HG03135 (cell line): ENCODE measurements at regions not wholly inside any gene's neighbourhood (a gene's known extent, or its start where the extent isn't known, plus 50 kb on each side); places are given as distances from the start of the nearest gene placed in this dataset.

Experiments
- ATAC-seq: cut with Tn5 transposase; IDR thresholded peaks from one replicate; pipeline ENCODE4 v1.9.1; 2021; ENCODE audit warnings: mild to moderate bottlenecking, moderate library complexity; ENCODE audit not compliant: unreplicated experiment

DNA sequence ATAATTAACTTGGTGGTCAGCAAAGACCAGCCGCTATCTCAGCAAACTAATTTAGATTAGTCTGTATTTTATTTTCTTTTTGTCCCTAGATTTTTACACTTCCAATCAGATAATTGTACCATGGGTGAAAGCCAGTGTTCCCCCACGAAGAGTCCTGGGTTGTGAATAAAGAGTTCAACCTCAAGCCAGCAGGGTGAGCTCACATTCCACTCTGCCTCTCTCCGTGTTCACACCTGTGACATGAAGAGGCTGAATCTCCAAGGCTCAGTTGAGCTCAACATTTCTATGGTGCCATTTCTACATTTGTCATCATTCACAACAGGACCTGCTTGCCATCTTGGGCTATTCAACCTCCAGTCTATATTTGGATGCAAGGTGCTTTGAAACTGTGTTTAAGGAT is 771.5 kb downstream of the GALR1 start:
- no peak for ATAC-seq

DNA sequence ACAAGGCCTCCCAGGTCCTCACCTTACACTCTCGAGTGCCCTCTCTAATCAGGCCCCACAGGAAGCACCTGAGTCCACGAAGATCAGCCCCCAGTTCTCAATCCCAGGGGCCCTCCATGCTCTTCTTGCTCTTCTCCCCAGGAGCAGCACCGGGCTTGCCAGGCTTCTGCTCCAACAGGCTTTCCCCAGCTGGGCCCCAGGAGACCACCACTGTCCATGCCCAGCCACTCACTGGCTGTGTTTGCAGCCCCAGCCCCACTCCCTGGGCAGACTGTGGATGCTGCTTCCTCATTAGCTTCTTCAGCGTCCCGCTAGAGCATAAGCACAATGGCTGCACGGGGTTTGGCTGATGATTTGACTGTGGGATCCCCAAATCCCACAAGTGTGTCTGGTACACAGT is 781.9 kb downstream of the GALR1 start:
- ATAC-seq: no peak

DNA sequence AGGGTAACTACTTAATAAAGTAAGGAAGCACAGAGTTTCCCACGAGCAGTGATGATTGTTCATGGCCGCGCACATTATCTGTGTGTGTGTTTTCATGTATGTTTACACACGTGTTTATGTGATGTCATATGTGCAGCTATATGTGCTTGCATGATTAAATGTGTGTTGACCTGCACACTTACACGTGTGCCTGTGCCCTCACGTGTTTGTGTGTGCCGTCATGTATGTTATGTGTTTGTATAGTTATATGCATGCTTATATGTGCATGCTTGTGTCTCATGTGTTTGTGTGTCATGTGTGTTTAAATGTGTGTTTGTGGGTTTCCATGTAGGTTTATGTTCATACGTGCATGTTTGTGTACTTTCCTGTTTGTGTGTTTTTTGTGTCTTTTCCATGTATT is 782.3 kb downstream of the GALR1 start:
- no peak for ATAC-seq

DNA sequence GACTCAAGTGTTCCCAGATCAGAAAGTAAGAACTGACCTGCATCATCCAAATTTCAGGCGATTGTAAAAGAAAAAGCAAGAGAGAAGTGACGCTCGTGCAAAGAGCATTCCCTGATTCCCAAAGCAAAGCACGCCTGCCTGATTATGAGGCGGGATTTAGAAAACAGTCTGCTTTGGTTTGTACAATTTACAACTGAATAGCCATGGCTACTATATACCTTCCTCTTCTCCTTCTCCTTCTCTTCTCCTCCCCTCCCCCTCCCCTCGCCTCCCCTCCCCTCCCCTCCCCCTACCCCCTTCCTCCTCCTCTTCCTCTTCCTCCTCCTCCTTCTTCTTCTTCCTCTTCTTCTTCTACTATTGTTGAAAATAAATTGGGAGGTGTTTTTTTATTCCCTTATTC is 782.9 kb downstream of the GALR1 start:
- no peak for ATAC-seq

DNA sequence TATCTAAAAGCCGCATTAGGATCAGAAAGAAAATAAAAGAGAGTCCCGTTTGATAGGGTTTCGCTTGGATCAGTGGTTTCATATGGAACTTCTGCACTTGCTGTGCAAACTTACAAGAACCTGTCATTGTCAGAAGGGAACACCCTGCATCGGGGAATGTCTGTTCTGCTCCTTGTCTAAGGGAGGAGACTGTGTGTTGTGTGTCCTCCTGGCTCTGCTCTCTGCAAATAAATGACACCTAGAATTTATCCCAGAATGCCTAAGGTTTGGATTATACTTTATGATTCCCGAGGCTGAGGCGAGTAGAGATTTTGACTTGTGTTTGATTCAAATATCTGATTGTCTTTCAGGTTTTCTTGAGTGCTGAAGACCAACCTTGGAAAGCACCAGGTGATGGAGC is 785.1 kb downstream of the GALR1 start:
- no peak for ATAC-seq

DNA sequence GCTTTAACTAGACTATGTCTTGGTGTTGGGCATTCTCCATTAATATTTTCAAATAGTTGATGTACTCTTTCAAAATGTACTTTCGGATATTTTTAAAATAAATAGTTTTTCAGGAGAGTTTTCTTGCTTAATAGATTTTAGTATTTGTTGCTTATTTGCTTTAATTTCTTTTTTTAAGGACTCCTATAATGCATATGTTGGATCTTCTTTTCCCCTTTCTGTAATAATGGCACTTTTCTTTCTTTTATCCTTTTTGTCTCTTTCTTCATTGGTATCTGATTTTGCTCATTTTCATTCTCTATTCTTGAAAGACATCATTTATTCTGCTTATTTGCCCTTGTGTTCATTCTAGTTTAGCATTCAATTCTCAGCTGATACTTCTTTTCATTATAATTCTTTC is 791.6 kb downstream of the GALR1 start:
- no peak for ATAC-seq

DNA sequence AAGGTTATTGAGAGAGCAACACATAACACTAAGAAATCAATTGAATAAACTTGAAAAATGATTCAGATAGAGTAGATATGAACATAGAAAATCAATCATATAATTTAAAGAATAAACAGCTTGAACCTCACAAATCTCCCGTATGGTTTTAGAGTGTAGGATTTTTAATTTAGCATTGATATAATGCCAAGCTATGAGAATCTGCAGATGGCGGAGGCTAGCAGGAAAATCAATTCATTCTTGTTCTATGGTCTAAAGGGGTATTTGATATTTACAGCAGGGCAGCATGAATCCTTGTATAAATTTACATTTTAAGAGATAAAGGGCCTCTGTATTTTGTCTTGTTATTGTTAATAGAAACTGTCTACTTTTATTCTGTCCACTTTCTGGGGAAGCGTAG is 797.0 kb downstream of the GALR1 start:
- ATAC-seq: no peak

DNA sequence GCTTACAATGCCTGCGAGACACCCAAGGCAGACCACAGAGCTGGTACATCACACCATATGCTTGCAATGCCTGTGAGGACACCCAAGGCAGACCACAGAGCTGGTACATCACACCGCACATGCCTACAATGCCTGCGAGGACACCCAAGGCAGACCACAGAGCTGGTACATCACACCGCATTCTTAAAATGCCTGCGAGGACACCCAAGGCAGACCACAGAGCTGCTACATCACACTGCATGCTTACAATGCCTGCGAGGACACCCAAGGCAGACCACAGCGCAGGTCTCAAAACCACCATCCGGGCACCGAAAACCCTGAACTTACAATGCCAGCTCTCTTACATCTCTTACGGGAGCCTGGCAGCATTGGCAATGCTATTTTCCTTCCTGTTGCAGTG is 799.6 kb downstream of the GALR1 start:
- no peak for ATAC-seq

DNA sequence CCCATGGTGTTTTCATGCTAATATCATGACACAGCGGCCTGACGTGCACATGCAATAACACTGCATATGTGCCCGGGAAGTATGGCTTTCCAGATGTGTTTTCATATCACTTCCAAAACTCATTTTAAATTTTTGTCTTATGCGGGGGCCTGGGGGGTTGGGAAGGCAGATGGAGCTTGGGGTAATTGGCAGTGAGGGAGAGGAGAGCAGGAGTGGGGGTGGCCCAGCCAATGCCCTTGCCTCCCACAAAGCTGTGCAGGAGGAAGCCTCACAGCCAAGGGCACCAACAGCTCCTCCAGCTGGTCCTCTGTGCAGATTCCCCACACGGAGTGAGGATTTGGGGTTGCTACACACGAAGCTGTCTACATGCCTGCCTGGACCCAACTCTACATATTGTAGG is 805.2 kb downstream of the GALR1 start:
- no peak for ATAC-seq

DNA sequence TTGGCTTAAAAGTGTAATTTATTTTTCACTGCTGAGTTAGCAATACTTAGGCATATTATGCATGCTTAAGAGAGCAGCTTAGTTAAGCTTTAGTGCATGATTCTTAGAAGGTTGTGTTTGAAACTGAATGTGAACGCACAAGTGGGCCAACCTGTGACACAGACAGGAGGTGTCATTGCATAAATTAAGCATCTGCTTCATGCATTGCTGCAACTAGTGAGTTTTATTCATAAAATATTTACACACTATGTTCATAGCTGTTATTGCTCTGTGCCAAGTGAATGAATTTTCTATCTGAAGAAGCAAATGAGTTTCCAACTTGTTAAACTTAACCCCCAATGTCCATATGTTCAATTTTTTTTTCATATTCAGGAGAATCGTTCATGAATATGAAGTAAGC is 806.4 kb downstream of the GALR1 start:
- no peak for ATAC-seq

DNA sequence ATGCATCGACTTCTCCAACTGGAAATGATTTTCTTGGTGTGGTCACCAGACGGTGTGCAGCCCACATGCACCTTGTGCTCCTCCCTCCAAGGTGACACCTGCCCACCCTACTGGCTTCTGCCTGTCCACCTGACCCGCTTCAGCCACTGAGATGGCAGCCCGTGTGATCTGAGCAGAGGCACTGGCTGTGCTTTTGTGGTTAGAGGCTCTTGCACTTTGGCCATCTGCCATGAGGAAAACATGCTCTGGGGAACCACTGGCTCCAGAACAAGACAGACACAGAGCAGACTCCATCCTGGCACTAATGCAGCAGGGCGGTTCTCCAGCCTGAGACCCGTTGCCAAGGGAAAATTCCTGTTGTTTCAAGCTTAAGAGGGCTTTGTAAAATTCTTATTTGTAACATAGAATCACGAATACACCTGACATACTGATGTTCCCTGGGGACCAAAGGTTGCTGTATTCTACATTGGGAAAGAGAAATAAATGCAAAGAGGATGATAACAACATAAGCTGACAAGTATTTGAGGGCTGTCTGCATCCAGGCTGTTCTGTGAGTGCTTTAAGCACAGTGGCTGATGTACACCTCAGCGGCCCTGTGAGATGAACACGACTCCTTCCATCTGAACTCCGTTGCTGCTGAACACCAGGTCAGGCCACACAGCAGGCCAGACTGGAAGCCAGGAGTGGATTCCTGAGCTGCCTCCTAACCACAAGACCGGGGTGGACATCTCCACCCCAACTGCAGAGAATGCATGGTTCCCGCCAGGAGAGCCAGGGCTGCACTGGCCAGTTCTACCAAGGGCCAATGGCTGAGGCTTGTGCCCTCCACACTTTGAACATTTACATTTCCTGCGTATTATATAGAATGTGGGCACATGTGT is 820.4 kb downstream of the GALR1 start:
- ATAC-seq: no peak

DNA sequence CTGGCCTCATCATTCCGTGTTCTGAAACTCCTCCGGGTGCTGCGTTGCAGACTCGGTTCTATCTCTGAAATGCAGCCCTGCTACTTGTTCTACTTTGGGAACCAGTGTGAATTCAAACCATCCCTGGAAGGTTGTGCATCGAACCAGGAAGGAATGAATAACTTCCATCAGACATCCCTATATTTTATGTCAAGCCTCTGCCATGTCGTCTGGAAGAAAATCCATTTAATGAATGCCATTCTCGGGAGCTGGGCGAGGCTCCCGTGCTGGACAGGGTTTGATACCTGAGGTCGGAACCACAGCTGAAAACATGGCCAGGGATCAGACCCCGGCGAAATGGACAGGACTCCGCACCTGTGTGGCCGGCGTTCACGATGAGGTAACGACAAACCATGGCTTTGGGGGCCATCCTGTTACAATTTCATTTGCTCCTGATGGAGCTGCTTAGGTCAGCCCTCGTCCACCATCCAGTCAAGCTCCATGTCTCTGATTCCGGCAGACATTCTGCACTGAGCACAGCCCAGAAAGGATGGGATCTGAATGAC is 821.6 kb downstream of the GALR1 start:
- no peak for ATAC-seq

DNA sequence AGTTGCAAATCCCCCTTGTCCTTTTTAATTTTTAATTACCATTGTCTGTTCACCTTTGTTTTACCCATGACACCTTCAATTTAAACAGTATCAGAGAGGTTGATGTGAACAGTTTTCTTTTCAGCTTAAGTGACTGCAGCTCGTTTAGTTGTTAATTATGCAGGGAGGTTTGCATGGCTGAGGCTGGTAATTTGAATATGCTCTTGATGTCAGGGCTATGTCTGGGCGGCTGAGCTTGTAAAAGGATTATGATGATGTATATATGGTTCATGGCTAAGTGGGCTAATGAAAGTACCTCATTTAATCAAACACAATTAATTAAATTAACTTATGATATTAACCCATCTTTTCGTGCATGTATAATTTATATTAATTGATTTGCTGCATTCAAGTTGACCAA is 822.1 kb downstream of the GALR1 start:
- ATAC-seq: no peak

DNA sequence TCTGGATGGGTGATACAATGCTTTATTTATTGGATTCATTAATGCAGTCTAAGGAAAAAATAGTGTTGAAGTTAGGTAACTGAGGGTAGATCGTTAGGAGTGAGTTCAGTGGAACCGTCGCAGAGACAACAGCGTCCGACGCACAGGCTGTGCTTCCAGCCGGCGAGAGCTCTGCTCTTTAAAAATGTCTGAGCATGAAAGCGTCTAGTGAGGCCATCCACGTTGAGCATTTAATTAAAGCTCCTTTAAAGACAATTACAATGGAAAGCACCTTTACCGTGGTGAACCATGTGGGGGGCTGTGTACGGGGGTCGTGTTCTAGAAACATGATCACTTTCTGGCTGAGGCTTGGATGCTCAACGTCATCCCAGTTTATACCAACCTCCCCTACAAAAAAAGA is 822.7 kb downstream of the GALR1 start:
- ATAC-seq: no peak

DNA sequence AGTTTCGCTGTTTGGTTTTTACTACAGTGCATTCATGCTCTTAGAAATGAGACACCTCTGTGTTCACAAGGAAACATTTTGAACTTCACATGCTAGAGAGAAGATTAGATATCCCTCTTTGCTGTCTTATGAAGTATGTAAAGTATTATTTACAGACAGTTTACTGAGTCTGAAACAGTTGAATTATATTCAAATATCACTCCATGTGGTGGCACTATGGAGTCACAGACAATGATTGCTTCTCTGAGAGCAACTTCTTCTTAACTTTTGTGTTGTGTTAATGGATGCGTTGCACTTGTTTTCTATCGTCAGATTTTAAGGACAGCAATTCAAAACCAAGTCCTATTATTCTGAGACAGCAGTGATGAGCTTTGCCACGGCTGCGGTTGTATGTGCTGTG is 823.6 kb downstream of the GALR1 start:
- no peak for ATAC-seq

DNA sequence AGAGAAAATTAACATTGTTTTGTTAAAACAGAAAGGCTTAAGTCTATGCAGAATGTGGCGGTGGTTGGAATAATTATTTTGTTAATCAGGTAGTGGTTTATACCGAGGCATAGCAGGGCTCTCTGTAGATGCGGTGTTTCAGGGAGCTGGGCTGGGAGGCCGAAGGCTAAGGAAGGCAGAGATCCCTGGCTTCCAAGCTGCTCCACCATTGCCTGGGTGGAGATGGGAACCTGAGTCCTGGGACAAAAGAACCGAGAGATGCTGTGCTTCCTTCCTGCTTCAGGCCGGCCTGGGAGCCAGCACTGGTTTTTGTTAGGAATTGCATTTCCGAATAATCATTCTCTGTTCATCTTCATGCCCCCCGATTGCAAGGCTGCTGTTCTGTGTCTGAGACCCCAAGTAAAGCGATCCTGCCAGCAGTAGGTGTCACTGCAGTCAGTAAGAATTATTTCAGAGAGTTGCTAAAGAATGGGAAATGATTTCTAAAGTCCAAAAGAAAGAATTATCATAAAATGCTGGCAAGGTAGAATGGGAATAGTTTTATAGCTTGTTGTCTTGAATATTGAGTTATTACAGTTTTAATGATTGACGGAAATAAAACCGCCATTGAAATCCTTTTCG is 824.9 kb downstream of the GALR1 start:
- ATAC-seq: no peak

DNA sequence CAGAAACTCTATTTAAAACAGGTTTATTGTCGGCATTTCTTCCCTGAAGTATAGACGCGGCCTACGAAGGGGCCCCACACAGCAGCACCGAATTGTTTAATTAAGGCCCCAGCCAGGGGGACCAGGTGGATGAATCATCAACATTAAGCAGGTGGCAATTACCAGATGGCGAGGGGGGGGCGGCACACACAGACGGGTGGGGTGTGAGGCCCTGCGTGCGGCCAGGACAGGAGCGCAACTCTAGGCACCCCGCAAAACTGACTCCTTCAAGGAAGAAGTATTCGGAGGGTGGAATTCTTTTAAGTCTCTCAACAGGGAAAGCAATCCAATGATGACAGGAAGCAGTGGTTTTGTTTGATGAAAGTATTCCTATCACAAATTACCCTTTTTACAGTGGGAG is 830.4 kb downstream of the GALR1 start:
- no peak for ATAC-seq

DNA sequence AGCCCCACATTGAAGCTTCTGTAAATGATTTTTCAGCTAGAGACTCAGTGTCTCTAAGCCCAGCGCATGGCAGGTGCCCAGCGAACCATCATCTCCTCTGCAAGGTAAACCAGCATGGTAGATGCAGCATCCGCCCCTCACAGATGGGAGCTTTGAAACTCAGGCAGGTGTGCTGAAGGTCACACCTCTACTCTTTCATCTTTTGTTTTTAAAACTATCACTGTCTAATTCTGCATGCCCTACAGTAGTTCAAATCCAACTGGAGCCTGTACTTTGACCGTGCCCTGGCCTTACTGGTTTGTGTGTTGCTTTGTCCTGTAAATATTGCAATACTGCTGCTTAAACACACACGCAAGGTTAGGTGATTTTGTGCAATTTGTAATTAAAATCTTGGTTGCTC is 831.1 kb downstream of the GALR1 start:
- no peak for ATAC-seq

DNA sequence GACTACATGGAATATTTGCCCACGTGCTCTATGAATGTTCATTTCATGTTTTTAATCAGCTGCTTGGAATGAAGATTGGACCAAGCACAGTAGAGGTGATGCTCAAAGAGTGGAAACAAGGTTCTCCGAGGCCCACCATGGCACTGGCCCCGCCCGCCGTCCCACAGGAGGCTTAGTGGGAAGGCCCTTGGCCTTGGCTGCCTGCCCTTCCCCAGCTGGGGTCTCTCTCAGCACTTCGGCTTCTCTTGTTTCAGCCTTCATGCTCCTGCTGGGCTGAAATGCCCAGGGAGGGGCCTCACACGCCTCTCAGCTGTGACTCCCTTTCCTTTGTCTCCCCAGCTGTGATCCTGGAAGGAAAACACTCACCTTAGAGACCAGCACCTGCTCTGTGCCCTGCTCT is 833.2 kb downstream of the GALR1 start:
- ATAC-seq: no peak

DNA sequence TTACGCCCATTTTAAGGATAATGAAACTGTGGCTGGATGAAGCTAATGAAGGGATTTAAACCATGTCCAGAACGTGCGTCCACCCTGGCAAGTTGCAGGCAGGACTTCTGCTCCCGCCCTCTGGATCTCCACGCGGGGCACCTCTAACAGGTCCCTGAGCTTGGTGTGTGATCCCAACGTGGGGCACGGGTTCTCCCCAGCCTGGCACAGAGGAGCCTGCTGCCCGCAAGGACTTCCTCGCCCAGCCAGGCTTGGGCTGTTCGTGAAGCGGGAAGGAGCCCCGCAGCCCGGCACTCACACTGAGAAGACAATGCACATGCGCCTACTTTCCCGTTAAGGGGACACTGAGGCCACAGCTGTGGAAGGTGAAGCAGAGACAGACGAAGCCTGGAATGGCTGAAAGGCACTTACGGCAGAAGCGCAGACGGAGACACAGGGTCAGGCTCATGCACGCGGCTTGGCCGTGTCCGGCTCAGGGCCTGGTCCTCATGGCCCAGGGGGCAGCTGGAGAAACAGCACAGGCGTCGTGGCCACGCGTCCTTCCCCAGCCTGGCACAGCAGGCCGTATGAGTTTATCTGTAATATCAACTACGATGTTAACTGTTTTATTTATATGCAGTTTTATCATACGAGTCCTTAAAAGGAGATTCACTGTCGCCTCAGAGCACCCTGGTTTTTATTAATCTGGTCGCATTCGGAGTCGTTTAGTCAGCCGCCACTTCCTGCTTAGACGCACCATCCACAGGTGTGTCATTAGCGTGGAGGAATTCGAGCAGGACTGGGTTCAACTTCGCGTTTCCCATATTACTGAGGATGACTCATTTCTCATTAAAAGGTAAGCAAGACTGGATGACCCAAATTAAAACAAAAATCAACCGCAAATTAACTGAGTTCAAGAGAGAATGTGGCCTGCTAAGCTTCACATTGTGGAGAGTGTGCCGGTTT is 835.9 kb downstream of the GALR1 start:
- no peak for ATAC-seq

DNA sequence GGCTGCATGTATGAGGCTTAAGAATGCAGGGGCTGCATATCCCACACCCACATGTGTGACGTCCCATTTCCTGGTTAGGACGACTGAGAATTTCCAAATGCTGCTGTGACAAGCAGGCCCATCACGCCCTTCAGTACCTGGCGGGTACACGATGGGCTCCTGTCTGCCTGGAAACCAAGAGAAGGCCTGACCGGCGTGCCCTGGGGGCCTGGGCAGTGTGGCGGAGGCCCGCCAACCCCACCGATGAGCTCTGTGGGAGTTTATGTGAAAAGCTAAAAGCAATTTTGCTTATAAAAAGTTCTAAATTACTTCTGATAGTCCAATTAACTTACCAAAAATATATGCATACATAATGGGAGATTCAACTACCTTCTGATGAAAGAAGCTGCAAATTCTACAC is 837.3 kb downstream of the GALR1 start:
- ATAC-seq: no peak
